ENCODE measurements at regions not wholly inside any gene's neighbourhood (a gene's known extent, or its start where the extent isn't known, plus 50 kb on each side); places are given as distances from the start of the nearest gene placed in this dataset.

DNA sequence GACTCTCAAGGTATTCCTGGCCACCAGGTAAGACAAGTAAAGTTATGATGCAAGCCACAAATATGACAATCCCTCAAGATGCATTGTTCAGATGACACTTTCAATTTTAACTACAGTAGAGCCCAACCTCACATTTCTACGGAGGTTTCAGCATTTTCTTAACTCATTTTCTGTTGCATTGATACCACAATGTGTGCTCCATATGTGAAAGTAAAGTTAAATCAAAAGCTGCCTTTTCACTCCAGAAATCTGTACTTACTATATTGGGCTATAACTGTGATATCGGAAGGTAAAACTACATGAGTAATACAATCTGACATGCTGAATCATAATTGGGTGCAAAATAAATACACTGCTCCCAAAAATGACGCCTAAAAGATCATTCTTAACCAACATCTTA is 333.6 kb upstream of the MEF2C start:
- H3K9me3 Mint-ChIP-seq, result no peaks in the 10 kb centered on the region
- no peak overlapping the region for H3K27ac Mint-ChIP-seq
- H3K4me1 Mint-ChIP-seq (ENCODE audit: low read depth in 2 of 2), result no peaks in the 10 kb centered on the region
- H3K27me3 Mint-ChIP-seq, result no peaks in the 10 kb centered on the region
- H3K36me3 Mint-ChIP-seq, result no peaks in the 10 kb centered on the region
- no peak overlapping the region for H3K4me3 Mint-ChIP-seq
- DNase-seq (ENCODE audit: low spot score) (no peak), ATAC-seq (no peak)

DNA sequence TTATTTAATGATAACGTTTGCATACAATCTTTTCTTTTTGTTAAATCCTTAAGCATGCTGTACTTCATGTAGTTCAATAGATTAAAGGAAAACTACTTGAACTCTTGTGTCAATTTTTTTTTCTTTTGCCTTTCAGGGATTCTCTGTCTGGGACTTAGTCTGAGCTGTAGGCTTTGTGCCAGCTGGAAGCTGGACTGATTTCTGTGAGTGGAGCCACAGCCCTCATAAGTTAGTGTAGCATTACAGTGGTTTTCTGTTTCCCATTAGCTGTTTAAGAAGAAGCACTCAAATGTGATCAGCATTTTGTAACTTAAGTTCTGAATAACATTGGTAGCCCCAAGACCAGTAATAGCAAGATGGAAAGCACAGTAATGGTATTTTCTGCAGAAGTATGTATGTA is 330.6 kb upstream of the MEF2C start:
- H3K27ac Mint-ChIP-seq, result no peak overlapping the region
- H3K4me3 Mint-ChIP-seq, result no peak overlapping the region
- no peaks in the 10 kb centered on the region for H3K9me3 Mint-ChIP-seq
- no peaks in the 10 kb centered on the region for H3K36me3 Mint-ChIP-seq
- ATAC-seq (no peak), DNase-seq (ENCODE audit: low spot score) (no peak)
- no peaks in the 10 kb centered on the region for H3K27me3 Mint-ChIP-seq
- no peaks in the 10 kb centered on the region for H3K4me1 Mint-ChIP-seq (ENCODE audit: low read depth in 2 of 2)

DNA sequence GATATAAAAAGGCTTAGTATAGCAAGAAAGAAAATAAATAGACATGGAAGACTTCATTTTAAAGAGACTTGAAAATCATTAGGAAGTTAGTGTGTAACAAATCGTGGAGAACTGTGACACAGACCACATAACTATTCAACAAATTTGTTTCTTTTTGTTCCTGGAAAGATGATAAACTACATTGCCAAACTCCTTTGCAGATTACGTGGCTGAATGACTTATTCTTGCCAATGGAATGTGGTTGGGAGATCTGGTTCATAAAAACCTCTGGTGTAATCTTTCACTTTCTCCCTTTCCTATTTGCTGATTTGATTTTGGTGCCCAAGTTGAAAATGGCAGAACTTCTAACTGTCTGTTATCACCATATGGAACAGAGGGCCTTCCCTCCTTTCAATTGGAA is 328.9 kb upstream of the MEF2C start:
- no peaks in the 10 kb centered on the region for H3K4me1 Mint-ChIP-seq (ENCODE audit: low read depth in 2 of 2)
- DNase-seq (ENCODE audit: low spot score) (no peak), ATAC-seq (no peak)
- H3K36me3 Mint-ChIP-seq, result no peaks in the 10 kb centered on the region
- H3K27ac Mint-ChIP-seq, result no peak overlapping the region
- no peaks in the 10 kb centered on the region for H3K9me3 Mint-ChIP-seq
- H3K4me3 Mint-ChIP-seq, result no peak overlapping the region
- H3K27me3 Mint-ChIP-seq, result no peaks in the 10 kb centered on the region

DNA sequence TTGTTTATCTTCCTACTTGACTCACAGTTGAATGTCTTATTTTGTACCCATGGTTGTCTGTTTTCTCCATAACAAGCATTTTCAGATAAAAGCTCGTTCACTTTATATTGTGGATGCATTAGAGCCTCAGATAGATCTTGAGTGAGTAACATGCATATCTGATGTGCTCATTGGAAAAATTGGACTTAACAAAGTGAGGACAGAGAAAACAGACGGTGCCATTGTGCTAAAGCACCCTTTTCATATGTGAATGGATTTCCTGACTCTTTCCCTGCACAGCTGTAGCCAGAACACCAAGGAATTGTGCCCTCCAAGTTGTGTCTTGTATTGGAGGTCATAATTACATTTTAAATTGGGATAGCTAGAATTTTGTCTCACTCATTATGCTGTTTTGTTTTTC is 325.8 kb upstream of the MEF2C start:
- Mint-ChIP-seq H3K36me3 (no peaks in the 10 kb centered on the region), H3K27ac (no peak overlapping the region), H3K4me3 (no peak overlapping the region), H3K27me3 (no peaks in the 10 kb centered on the region), H3K4me1 (ENCODE audit: low read depth in 2 of 2) (no peaks in the 10 kb centered on the region), H3K9me3 (no peaks in the 10 kb centered on the region)
- DNase-seq (ENCODE audit: low spot score) (no peak), ATAC-seq (no peak)

DNA sequence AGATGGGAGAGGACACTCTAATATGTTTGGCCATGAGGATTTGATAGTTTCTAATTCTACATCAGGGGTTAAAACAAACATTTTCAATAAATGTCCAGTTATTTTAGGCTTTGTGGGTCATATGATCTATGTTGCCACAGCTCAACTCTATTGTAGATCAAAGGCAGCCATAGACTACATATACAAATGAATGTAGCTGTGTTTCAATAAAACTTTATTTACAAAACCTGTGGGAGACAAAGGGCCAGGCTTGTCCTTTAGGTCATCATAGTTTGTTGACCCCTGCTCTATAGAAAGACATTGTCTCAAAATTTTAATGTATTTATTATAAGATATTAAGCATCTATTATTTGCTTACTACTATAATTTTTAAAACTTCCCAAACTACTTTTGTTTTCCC is 325.4 kb upstream of the MEF2C start:
- H3K27ac Mint-ChIP-seq, result no peak overlapping the region
- no peak overlapping the region for H3K4me3 Mint-ChIP-seq
- ATAC-seq, result no peak
- H3K4me1 Mint-ChIP-seq (ENCODE audit: low read depth in 2 of 2), result no peaks in the 10 kb centered on the region
- no peaks in the 10 kb centered on the region for H3K36me3 Mint-ChIP-seq
- H3K27me3 Mint-ChIP-seq, result no peaks in the 10 kb centered on the region
- DNase-seq (ENCODE audit: low spot score), result no peak
- H3K9me3 Mint-ChIP-seq, result no peaks in the 10 kb centered on the region

DNA sequence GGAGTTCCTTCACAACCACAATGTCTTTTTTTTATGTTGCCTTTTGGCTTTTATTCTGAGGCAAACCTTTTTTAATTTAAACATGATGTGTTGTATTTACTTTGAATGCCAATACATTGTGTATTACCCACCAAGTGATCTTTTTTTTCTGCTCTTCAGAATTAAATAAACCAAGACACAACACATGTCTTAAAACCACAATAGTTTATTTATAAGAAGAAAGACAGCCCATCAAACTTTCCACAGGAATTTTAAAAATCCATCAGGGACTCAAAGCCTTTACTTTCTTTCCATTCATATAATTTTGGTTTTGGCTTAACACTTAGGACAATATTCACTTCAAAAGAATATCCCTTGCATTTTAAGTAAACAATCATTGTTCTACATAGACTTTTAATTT is 321.8 kb upstream of the MEF2C start:
- H3K36me3 Mint-ChIP-seq, result no peaks in the 10 kb centered on the region
- H3K4me1 Mint-ChIP-seq (ENCODE audit: low read depth in 2 of 2), result no peaks in the 10 kb centered on the region
- no peaks in the 10 kb centered on the region for H3K27me3 Mint-ChIP-seq
- DNase-seq (ENCODE audit: low spot score) (no peak), ATAC-seq (no peak)
- H3K9me3 Mint-ChIP-seq, result no peaks in the 10 kb centered on the region
- H3K27ac Mint-ChIP-seq, result no peak overlapping the region
- no peak overlapping the region for H3K4me3 Mint-ChIP-seq

DNA sequence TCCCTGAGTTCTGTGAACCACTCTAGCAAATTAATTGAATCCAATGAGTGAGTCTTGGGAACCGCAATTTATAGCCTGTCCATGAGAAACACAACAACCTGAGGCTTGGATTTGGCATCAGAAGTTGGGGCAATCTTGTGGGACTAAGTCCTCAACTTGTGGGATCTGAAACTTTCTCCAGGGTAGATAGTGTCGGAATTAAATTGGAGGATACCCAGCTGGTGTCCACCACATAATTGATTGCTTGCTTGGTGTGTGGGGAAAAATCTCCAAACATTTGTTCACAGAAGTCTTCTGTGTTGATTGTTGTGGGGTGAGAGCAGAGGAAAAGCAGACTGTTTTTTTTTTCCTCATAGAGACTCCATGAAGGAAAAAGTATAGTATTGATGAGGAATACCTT is 320.6 kb upstream of the MEF2C start:
- ATAC-seq (no peak), DNase-seq (ENCODE audit: low spot score) (no peak)
- H3K36me3 Mint-ChIP-seq, result peaks cover 9% of the 10 kb centered on the region
- no peaks in the 10 kb centered on the region for H3K27me3 Mint-ChIP-seq
- peaks cover 4% of the 10 kb centered on the region for H3K9me3 Mint-ChIP-seq
- H3K27ac Mint-ChIP-seq, result no peak overlapping the region
- H3K4me3 Mint-ChIP-seq, result no peak overlapping the region
- H3K4me1 Mint-ChIP-seq (ENCODE audit: low read depth in 2 of 2), result no peaks in the 10 kb centered on the region

DNA sequence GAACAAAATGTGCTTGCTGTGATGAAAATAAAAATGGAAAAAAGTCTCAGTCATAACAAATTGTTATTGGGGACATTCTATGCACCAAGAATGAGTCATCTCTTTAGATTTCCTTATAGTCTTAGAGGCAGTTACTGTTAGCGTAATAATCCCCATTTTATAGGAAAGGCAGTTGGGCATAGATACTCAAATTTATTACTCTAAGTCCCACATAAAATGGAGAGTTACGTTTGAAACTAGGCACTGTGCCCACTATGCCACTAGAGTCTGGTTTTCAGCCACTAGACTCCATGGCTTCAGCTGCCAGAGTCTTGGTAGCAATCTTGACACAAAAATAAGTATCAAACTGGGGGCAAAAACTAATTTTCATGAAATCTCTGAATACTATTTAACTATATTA is 317.9 kb upstream of the MEF2C start:
- no peak for DNase-seq (ENCODE audit: low spot score)
- H3K27ac Mint-ChIP-seq, result no peak overlapping the region
- no peak for ATAC-seq
- no peaks in the 10 kb centered on the region for H3K27me3 Mint-ChIP-seq
- no peak overlapping the region for H3K4me3 Mint-ChIP-seq
- H3K36me3 Mint-ChIP-seq, result peaks cover 30% of the 10 kb centered on the region
- H3K9me3 Mint-ChIP-seq, result peaks cover 17% of the 10 kb centered on the region
- no peaks in the 10 kb centered on the region for H3K4me1 Mint-ChIP-seq (ENCODE audit: low read depth in 2 of 2)

DNA sequence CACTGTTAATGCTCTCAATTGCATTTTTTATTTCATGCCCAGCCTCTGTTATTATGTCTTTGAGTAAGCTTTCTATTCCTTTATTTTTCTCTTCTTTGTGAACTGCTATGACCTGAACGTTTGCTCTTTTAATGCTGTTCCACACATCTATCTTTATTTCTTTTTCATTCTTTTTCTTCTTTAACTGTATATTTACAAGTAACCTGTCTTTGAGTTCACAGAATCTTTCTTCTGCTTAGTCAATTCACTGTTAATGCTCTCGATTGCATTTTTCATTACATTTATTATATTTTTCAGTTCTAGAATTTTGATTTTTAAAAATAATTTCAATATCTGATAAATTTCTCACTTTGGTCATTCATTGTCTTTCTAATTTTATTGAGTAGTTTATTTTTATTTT is 316.3 kb upstream of the MEF2C start:
- H3K36me3 Mint-ChIP-seq, result peaks cover 30% of the 10 kb centered on the region
- no peak for DNase-seq (ENCODE audit: low spot score)
- H3K9me3 Mint-ChIP-seq, result peaks cover 17% of the 10 kb centered on the region
- no peaks in the 10 kb centered on the region for H3K4me1 Mint-ChIP-seq (ENCODE audit: low read depth in 2 of 2)
- no peaks in the 10 kb centered on the region for H3K27me3 Mint-ChIP-seq
- ATAC-seq, result no peak
- no peak overlapping the region for H3K4me3 Mint-ChIP-seq
- H3K27ac Mint-ChIP-seq, result no peak overlapping the region

DNA sequence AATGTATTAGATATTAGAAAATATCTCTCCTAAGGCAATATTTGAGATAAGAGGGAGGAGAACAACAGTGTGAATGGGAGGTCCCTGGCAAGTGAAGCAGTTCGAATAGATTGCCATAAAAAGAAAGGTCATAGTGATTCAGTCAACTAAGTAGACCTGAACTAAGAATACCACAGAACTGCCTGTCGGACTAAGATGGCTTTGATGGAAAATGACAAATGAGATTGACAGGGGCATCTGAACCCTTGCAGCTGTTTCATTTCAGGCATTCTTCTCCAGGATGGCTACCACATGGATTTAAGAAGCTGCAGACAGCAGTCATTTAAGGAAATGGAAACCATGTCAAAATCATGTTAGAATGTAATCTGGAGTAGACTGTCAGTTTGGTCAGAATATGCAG is 308.4 kb upstream of the MEF2C start:
- Mint-ChIP-seq H3K36me3 (no peaks in the 10 kb centered on the region), H3K4me3 (no peak overlapping the region), H3K27me3 (no peaks in the 10 kb centered on the region), H3K27ac (no peak overlapping the region), H3K4me1 (ENCODE audit: low read depth in 2 of 2) (no peaks in the 10 kb centered on the region), H3K9me3 (peaks cover 3% of the 10 kb centered on the region)
- DNase-seq (ENCODE audit: low spot score) (no peak), ATAC-seq (no peak)

DNA sequence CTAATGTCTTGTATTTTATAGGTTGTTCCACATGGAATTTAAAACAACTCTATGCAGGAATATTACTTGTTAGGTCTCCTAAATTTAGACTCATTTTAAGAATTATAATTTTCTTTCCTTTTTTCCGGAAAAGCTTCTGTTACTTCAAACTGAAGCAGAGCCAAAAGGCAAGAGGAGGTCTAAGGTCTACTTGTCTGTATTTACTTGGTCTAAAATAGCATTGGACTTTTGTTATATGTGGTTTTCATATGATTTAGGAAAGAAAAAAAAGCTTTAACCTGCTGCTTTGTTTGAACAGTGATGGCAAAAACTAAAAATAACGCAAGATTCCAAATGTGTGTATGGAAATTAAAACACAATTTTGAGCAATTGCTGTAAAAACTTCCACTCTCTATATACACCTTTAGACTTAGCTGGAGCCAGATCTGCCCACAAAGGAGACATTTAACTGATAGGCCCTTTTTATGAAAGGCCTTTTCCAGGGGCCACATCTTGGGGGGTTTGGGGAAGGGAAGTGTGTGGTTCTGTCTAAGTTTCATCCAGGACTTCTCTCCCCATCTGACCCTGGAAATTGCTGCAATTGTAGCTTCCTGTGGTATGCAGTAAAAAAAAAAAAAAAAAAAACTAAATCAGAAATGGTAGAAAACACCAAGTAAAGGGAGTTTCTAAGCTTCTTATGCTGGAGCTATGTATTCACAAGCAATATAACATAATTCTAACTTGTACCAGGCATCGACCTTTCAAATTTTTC is 307.7 kb upstream of the MEF2C start:
- Mint-ChIP-seq H3K4me1 (ENCODE audit: low read depth in 2 of 2) (no peaks in the 10 kb centered on the region), H3K27ac (no peak overlapping the region), H3K27me3 (no peaks in the 10 kb centered on the region), H3K9me3 (peaks cover 3% of the 10 kb centered on the region), H3K36me3 (no peaks in the 10 kb centered on the region), H3K4me3 (no peak overlapping the region)
- DNase-seq (ENCODE audit: low spot score) (no peak), ATAC-seq (no peak)

DNA sequence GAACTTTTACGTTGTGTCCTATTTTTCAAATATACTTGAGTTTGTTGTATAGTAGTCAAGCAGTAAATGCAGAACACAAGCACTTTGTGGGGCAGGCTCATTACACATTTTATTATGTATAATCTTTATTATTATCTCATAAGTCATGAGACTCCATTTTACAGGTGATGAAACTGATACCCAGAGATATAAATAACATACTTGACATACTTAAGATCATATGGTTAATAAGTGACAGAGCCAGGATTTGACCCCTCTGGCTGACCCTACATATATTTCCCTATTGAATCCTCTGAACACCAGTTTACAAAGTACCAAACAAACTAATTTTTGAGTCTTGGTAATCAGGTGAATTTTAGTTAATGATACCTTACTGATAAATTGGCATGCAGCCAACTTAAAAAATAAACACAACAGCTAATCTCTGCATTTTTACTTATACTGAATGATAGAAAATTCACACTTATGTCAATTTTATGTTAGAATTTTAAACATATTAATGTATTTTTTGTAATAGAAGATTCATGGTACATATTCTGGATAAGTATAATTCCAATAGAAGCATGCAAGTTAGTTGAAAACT is 305.0 kb upstream of the MEF2C start:
- Mint-ChIP-seq H3K9me3 (peaks cover 3% of the 10 kb centered on the region), H3K4me1 (ENCODE audit: low read depth in 2 of 2) (no peaks in the 10 kb centered on the region), H3K27me3 (no peaks in the 10 kb centered on the region), H3K27ac (no peak overlapping the region), H3K36me3 (no peaks in the 10 kb centered on the region), H3K4me3 (no peak overlapping the region)
- DNase-seq (ENCODE audit: low spot score) (no peak), ATAC-seq (no peak)

DNA sequence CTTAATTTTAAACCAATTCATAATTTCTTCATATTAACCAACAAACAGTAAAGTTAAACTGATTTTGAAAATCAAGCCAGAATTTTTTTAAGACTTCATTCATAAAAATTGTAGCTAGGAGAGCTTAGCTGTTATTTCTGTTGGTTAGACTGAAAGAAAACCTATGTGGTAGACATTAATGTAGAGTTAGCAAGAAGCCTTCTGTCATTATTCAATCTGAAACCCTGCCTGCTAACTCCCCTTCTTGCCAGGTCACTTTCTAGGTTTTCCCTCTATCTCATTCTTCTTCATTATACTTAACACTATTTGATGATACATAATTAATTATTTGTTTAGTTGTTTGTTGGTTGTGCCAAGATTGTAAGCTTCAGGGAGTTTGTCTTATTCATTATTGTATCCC is 304.3 kb upstream of the MEF2C start:
- Mint-ChIP-seq H3K4me3 (no peak overlapping the region), H3K27ac (no peak overlapping the region), H3K27me3 (no peaks in the 10 kb centered on the region), H3K4me1 (ENCODE audit: low read depth in 2 of 2) (no peaks in the 10 kb centered on the region), H3K36me3 (no peaks in the 10 kb centered on the region), H3K9me3 (peaks cover 3% of the 10 kb centered on the region)
- ATAC-seq (no peak), DNase-seq (ENCODE audit: low spot score) (no peak)

DNA sequence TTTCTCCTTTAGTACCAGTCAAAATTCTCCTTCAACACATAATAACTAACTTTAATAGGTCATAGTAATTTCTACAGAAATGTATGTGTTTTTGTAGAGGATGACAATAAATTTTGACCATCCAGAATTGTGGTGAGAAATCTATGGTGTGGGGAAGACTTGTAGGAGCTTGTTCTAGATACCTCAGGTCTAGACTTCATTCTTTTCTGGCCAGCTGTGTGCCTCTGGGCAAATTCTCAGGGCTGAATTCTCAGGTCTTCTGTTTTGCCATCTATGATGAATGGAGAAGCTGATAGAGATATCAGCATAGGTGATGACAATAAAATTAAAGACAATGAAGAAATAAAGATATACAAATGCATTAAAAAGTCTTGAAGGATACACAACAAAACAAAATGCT is 298.6 kb upstream of the MEF2C start:
- no peak for ATAC-seq
- Mint-ChIP-seq H3K9me3 (no peaks in the 10 kb centered on the region), H3K36me3 (no peaks in the 10 kb centered on the region), H3K27me3 (no peaks in the 10 kb centered on the region), H3K27ac (no peak overlapping the region), H3K4me1 (ENCODE audit: low read depth in 2 of 2) (no peaks in the 10 kb centered on the region), H3K4me3 (no peak overlapping the region)
- DNase-seq (ENCODE audit: low spot score), result no peak

DNA sequence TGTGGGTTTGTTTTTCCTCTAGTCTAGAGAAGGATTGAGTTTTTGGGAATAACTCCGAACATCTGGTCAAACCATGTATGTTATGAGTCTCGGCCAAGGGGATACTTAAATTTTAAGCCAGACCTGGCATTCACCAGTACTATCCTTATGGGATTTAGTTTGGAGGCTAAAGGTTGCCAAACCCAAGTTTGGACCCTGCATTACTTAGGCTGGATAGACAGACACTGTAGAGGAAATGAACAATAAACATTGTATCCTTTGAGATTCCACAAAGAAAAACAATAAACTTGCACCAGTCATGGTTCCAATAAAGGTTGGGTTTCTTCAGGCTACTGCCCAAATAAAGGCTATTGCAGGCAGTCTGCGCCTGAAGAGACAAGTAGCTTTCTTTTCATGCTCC is 296.7 kb upstream of the MEF2C start:
- ATAC-seq, result no peak
- H3K36me3 Mint-ChIP-seq, result no peaks in the 10 kb centered on the region
- no peak for DNase-seq (ENCODE audit: low spot score)
- H3K4me3 Mint-ChIP-seq, result no peak overlapping the region
- H3K27ac Mint-ChIP-seq, result no peak overlapping the region
- no peaks in the 10 kb centered on the region for H3K4me1 Mint-ChIP-seq (ENCODE audit: low read depth in 2 of 2)
- no peaks in the 10 kb centered on the region for H3K9me3 Mint-ChIP-seq
- H3K27me3 Mint-ChIP-seq, result no peaks in the 10 kb centered on the region
